ENCODE measurements at regions not wholly inside any gene's neighbourhood (a gene's known extent, or its start where the extent isn't known, plus 50 kb on each side); places are given as distances from the start of the nearest gene placed in this dataset.

DNA sequence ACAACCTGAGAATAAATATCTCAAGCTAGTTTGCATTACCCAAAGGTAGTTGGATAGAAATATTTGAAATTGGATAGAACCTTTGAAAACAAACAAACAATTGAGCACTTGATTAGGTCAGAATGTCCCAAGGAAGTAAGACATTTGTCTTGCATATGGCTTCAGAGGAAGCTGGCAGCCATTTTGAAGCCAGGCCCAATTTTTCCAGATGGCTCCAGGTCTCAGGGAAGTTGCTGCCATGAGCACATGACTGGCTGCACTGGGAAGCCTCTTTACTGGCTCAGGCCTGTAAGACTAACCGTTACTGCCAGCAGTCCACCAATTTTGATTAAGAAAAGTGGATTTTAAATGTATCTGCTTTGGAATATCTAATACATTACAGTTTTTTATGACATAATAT, 448.9 kb upstream of the DPH6 start:
- TF ChIP-seq, protein P1, sequence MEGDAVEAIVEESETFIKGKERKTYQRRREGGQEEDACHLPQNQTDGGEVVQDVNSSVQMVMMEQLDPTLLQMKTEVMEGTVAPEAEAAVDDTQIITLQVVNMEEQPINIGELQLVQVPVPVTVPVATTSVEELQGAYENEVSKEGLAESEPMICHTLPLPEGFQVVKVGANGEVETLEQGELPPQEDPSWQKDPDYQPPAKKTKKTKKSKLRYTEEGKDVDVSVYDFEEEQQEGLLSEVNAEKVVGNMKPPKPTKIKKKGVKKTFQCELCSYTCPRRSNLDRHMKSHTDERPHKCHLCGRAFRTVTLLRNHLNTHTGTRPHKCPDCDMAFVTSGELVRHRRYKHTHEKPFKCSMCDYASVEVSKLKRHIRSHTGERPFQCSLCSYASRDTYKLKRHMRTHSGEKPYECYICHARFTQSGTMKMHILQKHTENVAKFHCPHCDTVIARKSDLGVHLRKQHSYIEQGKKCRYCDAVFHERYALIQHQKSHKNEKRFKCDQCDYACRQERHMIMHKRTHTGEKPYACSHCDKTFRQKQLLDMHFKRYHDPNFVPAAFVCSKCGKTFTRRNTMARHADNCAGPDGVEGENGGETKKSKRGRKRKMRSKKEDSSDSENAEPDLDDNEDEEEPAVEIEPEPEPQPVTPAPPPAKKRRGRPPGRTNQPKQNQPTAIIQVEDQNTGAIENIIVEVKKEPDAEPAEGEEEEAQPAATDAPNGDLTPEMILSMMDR (IDR thresholded peaks at IDR 0.05): no peak

DNA sequence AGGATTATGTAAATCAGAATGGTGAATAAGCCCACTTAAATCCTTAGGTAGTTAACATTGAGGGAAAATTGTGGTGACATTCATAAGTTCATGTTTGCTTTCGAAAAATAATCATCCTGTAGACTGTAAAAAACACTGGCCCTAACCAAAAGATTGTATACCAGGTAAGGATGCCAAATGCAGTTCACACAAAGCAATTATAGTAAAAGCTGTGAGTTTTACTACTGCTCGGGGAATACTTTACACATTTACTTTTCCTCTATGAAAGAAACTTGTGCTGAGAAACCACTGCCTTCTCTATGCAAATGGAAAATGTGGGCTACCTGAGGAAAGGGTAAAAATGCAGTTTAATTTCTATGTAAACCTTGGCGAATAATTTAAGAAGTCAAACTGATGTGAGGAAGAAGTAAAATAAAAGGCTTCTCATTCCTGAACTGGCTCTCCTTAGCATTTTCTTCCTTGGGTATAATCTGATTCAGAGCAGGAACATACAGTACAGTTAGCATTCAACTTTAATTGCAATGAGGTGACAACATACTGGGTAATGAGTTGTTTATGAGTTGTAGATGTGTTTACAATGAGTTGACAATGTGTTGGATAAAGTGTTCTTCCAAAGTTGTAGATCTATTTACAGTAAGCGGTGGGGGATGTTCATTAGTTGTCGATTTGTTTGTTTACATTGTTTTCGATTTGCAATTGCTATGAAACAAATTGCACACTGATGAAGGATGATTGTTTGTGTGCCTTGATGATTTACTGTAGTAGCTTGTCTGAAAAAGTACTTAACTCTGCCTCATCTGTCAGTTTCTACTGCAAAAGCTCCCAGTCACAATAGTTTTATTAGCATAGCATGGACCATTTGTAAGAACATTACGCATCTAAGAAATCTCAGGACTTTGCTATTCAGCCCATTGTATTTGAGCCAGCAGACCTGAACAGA, 453.0 kb upstream of the DPH6 start:
- ATAC-seq (no peak), DNase-seq (no peak)
- POLR2A ChIA-PET: no interaction called here
- TF ChIP-seq, protein P1 (IDR thresholded peaks at IDR 0.05): no peak
- H3K4me3 Mint-ChIP-seq: no peak overlapping the region
- CTCF ChIA-PET: no interaction called here
- H3K36me3 Mint-ChIP-seq (ENCODE audit: low read depth): no peaks in the 10 kb centered on the region
- H3K27ac Mint-ChIP-seq: no peak overlapping the region
- no peaks in the 10 kb centered on the region for H3K27me3 Mint-ChIP-seq
- H3K4me1 Mint-ChIP-seq (ENCODE audit: low read depth): no peaks in the 10 kb centered on the region
- no peaks in the 10 kb centered on the region for H3K9me3 Mint-ChIP-seq
- intact Hi-C loops (cut with micrococcal nuclease): no loop called here

More for the DNA sequence above, 448.9 kb upstream of the DPH6 start:
- intact Hi-C loops (cut with micrococcal nuclease): no loop called here
- DNase-seq (no peak), ATAC-seq (no peak)
- Mint-ChIP-seq H3K27me3 (no peaks in the 10 kb centered on the region), H3K4me1 (ENCODE audit: low read depth) (no peaks in the 10 kb centered on the region), H3K4me3 (no peak overlapping the region), H3K36me3 (ENCODE audit: low read depth) (no peaks in the 10 kb centered on the region), H3K27ac (no peak overlapping the region), H3K9me3 (no peaks in the 10 kb centered on the region)
- POLR2A ChIA-PET: no interaction called here
- CTCF ChIA-PET: no interaction called here

DNA sequence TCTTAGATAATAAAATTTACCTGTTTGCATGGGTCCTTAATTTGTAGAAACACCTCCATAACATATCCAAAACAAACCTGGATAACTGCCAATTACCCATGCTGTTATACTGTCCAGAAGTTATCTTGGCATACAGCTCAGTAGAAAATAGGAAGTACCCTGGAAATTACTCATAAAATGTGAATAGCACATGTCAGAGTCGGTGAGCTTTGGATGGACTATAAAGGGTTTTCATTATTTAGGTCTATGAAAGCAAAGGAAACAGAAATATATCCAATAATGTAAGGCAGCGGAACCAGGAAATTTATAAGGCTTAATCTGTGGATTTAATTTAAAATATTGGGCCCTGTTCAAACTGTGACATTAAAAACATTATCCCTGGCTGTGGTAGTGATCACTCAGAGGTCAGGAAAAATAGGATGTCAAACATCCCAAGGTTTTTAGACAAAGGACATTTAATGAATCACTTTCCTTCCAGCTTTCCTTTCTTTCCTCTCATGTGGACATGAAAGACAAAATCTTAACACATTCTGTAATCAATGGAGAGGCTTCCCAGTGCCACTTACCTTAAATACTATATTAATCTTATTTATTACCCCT, 459.0 kb upstream of the DPH6 start:
- no peaks in the 10 kb centered on the region for H3K36me3 Mint-ChIP-seq (ENCODE audit: low read depth)
- H3K27ac Mint-ChIP-seq: no peak overlapping the region
- ChIA-PET CTCF (no interaction called here), POLR2A (no interaction called here)
- TF ChIP-seq, protein P1 (IDR thresholded peaks at IDR 0.05): no peak
- intact Hi-C loops (cut with micrococcal nuclease): no loop called here
- H3K4me1 Mint-ChIP-seq (ENCODE audit: low read depth): no peaks in the 10 kb centered on the region
- DNase-seq: no peak
- no peaks in the 10 kb centered on the region for H3K27me3 Mint-ChIP-seq
- ATAC-seq: no peak
- peaks cover 5% of the 10 kb centered on the region for H3K9me3 Mint-ChIP-seq
- H3K4me3 Mint-ChIP-seq: no peak overlapping the region

DNA sequence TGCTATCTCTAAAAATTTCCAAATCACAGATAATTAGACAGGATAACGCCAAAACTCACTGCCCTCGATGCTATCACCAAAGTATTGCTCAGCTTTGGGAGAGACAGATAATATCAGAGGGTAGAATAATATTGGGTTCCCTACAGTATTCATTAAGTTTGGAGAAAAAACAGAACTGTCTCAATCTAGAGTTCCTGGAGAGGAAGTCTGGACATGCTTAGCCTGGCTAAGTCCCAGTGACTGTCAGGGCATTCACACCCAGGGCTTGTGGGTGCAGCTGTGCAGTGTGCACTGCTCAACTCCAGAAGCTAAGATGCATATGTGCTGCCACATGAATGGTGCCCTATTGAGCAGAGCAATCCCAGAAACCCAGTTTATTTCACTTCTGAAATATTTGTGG, 459.6 kb upstream of the DPH6 start:
- Mint-ChIP-seq H3K27me3 (no peaks in the 10 kb centered on the region), H3K9me3 (peaks cover 5% of the 10 kb centered on the region), H3K4me3 (no peak overlapping the region), H3K4me1 (ENCODE audit: low read depth) (no peaks in the 10 kb centered on the region), H3K36me3 (ENCODE audit: low read depth) (no peaks in the 10 kb centered on the region), H3K27ac (no peak overlapping the region)
- ATAC-seq: no peak
- ChIA-PET POLR2A (no interaction called here), CTCF (no interaction called here)
- TF ChIP-seq, protein P1 (IDR thresholded peaks at IDR 0.05): no peak
- intact Hi-C loops (cut with micrococcal nuclease): no loop called here
- no peak for DNase-seq

DNA sequence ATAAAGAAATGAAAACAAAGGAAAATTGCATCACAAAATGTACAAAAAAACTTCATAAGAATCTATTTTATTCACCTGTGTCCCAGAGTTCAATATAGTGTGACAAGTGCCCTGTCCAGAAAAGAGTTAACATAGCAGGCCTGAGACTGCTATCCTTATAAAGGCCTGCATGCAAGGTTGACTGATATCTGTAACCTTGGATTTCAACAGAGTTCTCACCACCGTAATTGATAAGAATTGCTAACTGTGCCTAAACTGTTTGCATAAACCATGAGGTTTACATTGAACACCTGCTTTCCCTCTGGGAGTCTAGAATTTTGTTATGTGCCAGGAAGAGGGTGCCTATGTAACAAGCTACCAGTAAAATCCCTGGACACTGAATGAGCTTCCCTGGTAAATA, 461.7 kb upstream of the DPH6 start:
- Mint-ChIP-seq H3K4me3 (no peak overlapping the region), H3K27ac (no peak overlapping the region), H3K9me3 (peaks cover 5% of the 10 kb centered on the region), H3K36me3 (ENCODE audit: low read depth) (no peaks in the 10 kb centered on the region), H3K27me3 (no peaks in the 10 kb centered on the region), H3K4me1 (ENCODE audit: low read depth) (no peaks in the 10 kb centered on the region)
- TF ChIP-seq, protein P1 (IDR thresholded peaks at IDR 0.05): no peak
- ATAC-seq: no peak
- no peak for DNase-seq
- ChIA-PET CTCF (interaction anchor here (0.6 kb wide), 1 partner anchor 184 kb away, joined by 3 read pairs; no protein-coding TSS in a partner anchor), POLR2A (no interaction called here)
- intact Hi-C loops (cut with micrococcal nuclease): no loop called here
